Effector memory CD8-positive, alpha-beta T cell (primary cell): ENCODE measurements at regions not wholly inside any gene's neighbourhood (a gene's known extent, or its start where the extent isn't known, plus 50 kb on each side); places are given as distances from the start of the nearest gene placed in this dataset.
"Not testable (repeated sequence)": the region's sequence is repeated elsewhere in the genome, so short reads cannot be mapped to it uniquely, and the experiment has no call there.

ENCODE experiments used
- ATAC-seq: fragments of 150-1000 bp; cut with Tn5 transposase; replicated peaks from 2 replicates; pipeline ENCODE4 v1.10.0; 2021; ENCODE audit warnings: mild to moderate bottlenecking, moderate library complexity
- DNase-seq, 3 experiments: peaks; one replicate each; pipeline ENCODE4 v3.0.0; 2021
- H3K27ac Mint-ChIP-seq, 2 donors: one replicate each; pipeline ENCODE4 v1.8.0; 2022; ENCODE audit warnings: mild to moderate bottlenecking in 2 of 2, mixed read lengths in 2 of 2, moderate library complexity in 2 of 2
- H3K27me3 Mint-ChIP-seq, 2 donors: one replicate each; pipeline ENCODE4 v1.8.0; 2022; ENCODE audit warnings: mixed read lengths in 2 of 2
- H3K36me3 Mint-ChIP-seq: one replicate; pipeline ENCODE4 v1.8.0; 2022; ENCODE audit warnings: mild to moderate bottlenecking, moderate library complexity, mixed read lengths; ENCODE audit not compliant: insufficient read depth
- H3K4me1 Mint-ChIP-seq, 2 donors: one replicate each; pipeline ENCODE4 v1.8.0; 2022; ENCODE audit warnings: low read depth in 2 of 2, mixed read lengths in 2 of 2
- H3K4me3 Mint-ChIP-seq, 2 donors: one replicate each; pipeline ENCODE4 v1.8.0; 2022; ENCODE audit warnings: mild to moderate bottlenecking in 2 of 2, mixed read lengths in 2 of 2, moderate library complexity in 2 of 2
- H3K9me3 Mint-ChIP-seq, 2 donors: one replicate each; pipeline ENCODE4 v1.8.0; 2022; ENCODE audit warnings: mixed read lengths in 2 of 2

DNA sequence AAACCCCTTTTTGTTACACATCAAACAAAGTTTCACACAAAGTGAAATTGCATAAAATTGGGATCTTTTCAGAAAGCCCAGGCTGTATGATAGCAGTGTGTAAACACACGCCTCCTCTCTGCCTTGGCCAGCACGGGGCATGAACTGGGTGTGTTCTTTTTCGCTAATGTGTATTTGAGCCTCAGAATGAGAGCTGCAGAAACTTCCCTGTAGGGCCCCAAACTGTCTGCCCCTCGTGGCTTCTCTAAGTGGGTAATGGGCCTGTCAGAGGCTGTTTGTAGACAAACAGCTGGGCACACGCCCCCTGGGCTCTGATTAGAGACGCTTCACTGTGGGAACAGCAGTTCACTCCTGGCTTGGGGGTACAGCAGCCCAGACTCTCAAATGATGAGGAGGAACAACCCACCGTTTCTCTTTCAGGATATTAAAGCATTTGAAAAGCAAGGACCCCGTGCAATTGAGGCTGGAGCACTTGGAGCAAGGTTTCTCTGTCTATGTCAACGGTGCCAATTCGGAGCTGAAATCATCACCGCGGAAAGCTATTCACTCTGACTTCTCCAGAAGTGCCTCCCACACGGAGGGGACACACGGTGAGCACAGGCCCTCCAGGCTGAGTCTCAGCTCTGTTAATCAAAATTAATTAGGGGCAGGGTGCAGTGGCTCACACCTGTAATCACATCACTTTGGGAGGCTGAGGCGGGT lies 78.4 kb downstream of the KATNIP start:
- Mint-ChIP-seq H3K27me3 (no peaks in the 10 kb centered on the region), H3K36me3 (peaks cover 7% of the 10 kb centered on the region), H3K9me3 (no peaks in the 10 kb centered on the region), H3K4me3 (no peak overlapping the region), H3K27ac (no peak overlapping the region), H3K4me1 (no peaks in the 10 kb centered on the region)
- DNase-seq (no peak), ATAC-seq (no peak)

- not testable (repeated sequence) for ATAC-seq, H3K9me3 Mint-ChIP-seq, DNase-seq, H3K27me3 Mint-ChIP-seq, H3K4me3 Mint-ChIP-seq, H3K27ac Mint-ChIP-seq, H3K36me3 Mint-ChIP-seq, H3K4me1 Mint-ChIP-seq
Observed at GRCh38 chr16:27628943-27629462, 79.1 kb downstream of the KATNIP start.

DNA sequence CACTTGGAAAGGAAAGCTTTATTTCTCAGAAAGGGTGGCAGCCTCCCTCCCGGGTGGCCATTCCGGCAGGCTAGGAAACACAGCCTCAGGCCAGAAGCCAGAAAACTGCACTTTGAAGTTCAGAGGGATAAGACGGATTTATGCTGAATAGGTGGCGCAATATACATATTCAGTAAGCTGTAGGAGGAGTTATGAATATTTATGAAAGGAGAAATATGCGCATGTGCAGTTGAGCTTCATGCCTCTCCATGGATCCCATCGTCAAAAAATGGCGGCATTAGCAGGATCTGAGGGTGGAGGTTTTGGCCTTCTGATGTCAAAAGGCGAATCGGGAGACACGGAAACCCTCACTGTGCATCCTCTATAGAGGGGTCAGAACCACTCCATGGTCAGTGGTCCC lies 82.3 kb downstream of the KATNIP start:
- Mint-ChIP-seq H3K27ac (no peak overlapping the region), H3K27me3 (no peaks in the 10 kb centered on the region), H3K4me3 (no peak overlapping the region), H3K9me3 (no peaks in the 10 kb centered on the region), H3K36me3 (peaks cover 7% of the 10 kb centered on the region), H3K4me1 (peaks cover 0 to 4% of the 10 kb centered on the region in 2 donors)
- ATAC-seq (no peak), DNase-seq (no peak)

GRCh38 chr16:27633221-27633620 lies 83.3 kb downstream of the KATNIP start:
- Mint-ChIP-seq H3K36me3 (peaks cover 7% of the 10 kb centered on the region), H3K4me3 (no peak overlapping the region), H3K27ac (no peak overlapping the region), H3K27me3 (no peaks in the 10 kb centered on the region), H3K4me1 (peaks cover 0 to 4% of the 10 kb centered on the region in 2 donors), H3K9me3 (no peaks in the 10 kb centered on the region)
- ATAC-seq (no peak), DNase-seq (no peak)

- peaks cover 0 to 4% of the 10 kb centered on the region in 2 donors for H3K4me1 Mint-ChIP-seq
- no peak for DNase-seq
Observed at GRCh38 chr16:27633721-27634120, 83.8 kb downstream of the KATNIP start.

GRCh38 chr16:27634779-27635178 lies 84.8 kb downstream of the KATNIP start:
- no peak for ATAC-seq

More at GRCh38 chr16:27633721-27634120, 83.8 kb downstream of the KATNIP start:
- Mint-ChIP-seq H3K9me3 (no peaks in the 10 kb centered on the region), H3K27me3 (no peaks in the 10 kb centered on the region), H3K27ac (no peak overlapping the region), H3K36me3 (peaks cover 3% of the 10 kb centered on the region), H3K4me3 (no peak overlapping the region)
- ATAC-seq, result no peak

DNA sequence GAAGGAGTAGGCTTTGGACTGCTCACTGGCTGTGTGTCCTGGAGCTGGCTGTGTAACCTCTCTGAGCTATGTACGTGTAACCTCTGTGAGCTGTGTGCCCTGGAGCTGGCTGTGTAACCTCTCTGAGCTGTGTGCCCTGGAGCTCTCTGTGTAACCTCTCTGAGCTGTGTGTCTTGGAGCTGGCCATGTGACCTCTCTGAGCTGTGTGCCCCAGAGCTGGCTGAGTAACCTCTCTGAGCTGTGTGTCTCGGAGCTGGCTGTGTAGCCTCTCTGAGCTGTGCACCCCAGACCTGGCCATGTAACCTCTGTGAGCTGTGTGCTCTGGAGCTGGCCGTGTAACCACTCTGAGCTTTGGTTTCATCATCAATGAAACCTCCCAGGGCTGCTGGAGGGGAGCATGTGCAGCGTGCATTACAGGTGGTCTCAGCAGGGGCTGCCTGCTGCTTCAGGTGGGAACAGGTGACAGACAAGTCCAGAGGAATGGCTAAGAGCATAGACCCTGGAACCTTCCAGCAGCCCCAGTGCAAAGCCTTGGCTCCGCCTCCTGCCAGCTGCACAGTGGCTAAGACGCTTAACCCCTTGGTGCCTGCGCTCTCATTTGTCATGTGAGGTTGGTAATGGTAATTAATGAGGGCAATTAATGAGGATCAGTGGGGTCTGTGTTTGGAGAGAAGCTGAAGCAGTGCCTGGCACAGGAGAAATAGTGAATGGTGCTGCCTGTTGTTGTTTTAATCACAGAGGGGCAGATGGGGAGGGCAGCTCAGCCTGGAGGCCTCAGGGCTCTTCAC lies 86.7 kb downstream of the KATNIP start:
- H3K9me3 Mint-ChIP-seq, result no peaks in the 10 kb centered on the region
- ATAC-seq, result no peak
- H3K27me3 Mint-ChIP-seq, result no peaks in the 10 kb centered on the region
- DNase-seq, result no peak
- peak overlapping the region in 1 of 2 donors; percentile 49 for H3K27ac Mint-ChIP-seq
- H3K36me3 Mint-ChIP-seq, result no peaks in the 10 kb centered on the region
- peaks cover 0 to 4% of the 10 kb centered on the region in 2 donors for H3K4me1 Mint-ChIP-seq
- no peak overlapping the region for H3K4me3 Mint-ChIP-seq

More at GRCh38 chr16:27634779-27635178, 84.8 kb downstream of the KATNIP start:
- no peak for DNase-seq
- H3K36me3 Mint-ChIP-seq, result peaks cover 3% of the 10 kb centered on the region
- H3K4me3 Mint-ChIP-seq, result no peak overlapping the region
- peaks cover 0 to 4% of the 10 kb centered on the region in 2 donors for H3K4me1 Mint-ChIP-seq
- no peaks in the 10 kb centered on the region for H3K9me3 Mint-ChIP-seq
- H3K27me3 Mint-ChIP-seq, result no peaks in the 10 kb centered on the region
- peak overlapping the region in 1 of 2 donors; percentile 4 for H3K27ac Mint-ChIP-seq

GRCh38 chr16:27638833-27639560 lies 89.1 kb downstream of the KATNIP start:
- H3K36me3 Mint-ChIP-seq, result peaks cover under 1% of the 10 kb centered on the region
- H3K27me3 Mint-ChIP-seq, result no peaks in the 10 kb centered on the region
- DNase-seq, result no peak
- peak overlapping the region in 1 of 2 donors; percentile 51 for H3K27ac Mint-ChIP-seq
- H3K4me3 Mint-ChIP-seq, result no peak overlapping the region
- ATAC-seq, result no peak
- no peaks in the 10 kb centered on the region for H3K9me3 Mint-ChIP-seq
- H3K4me1 Mint-ChIP-seq, result peaks cover 0 to 4% of the 10 kb centered on the region in 2 donors

DNA sequence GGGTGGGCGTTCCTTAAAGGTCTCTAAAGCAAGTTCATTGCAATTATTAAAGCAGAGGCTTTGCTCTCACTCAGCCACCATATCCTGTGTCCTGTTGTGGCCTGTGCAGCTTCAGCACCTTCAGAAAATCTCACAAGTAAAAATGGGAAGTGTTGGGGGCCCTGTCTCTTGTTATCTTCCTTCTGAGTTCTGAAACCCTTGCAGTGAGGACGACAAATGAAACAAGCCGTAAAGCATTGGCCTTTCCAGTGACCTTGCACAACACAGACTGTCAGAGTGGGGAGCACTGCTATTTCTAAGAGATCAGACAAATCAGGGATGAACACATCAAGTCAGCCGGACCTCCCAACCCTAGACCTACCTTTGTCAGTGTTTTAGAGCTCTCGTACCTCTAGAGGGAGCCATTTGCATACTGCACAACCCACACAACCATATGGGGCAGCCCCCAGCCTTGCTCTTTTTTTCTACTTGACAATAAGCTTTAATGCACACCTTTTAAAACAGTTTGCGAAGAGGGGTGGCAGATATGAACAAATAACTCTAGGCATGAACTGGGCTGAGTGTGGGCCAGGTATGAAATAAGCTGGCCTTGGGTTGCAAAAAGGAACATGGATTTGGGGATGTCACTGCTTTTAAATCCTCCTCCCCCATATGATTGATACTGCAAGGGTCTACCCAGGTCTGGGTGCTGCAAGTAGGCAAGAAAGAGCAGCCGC lies 89.8 kb downstream of the KATNIP start:
- Mint-ChIP-seq H3K4me3 (no peak overlapping the region), H3K36me3 (peaks cover 3% of the 10 kb centered on the region), H3K27ac (no peak overlapping the region), H3K4me1 (peaks cover 0 to 4% of the 10 kb centered on the region in 2 donors), H3K27me3 (no peaks in the 10 kb centered on the region), H3K9me3 (no peaks in the 10 kb centered on the region)
- DNase-seq (no peak), ATAC-seq (no peak)

DNA sequence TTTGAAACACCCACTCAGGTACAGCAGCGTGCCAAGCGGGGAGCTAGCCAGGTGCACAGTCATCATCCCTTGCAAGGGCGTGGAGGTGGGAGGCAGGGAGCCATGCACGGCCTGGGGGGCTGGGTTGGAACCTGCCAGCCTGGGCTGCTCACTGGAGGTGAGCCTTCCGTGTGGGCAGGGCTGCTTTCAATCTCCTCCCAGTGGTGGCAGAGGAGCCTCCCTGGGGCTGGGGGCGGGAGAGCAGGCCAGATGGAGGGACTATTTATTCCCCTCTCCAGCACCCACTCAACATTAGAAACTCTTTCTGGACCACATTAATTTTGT lies 90.3 kb downstream of the KATNIP start:
- Mint-ChIP-seq H3K4me3 (no peak overlapping the region), H3K27me3 (no peaks in the 10 kb centered on the region), H3K4me1 (peaks cover 0 to 4% of the 10 kb centered on the region in 2 donors), H3K27ac (no peak overlapping the region), H3K9me3 (no peaks in the 10 kb centered on the region), H3K36me3 (peaks cover 3% of the 10 kb centered on the region)
- DNase-seq, result no peak
- no peak for ATAC-seq

DNA sequence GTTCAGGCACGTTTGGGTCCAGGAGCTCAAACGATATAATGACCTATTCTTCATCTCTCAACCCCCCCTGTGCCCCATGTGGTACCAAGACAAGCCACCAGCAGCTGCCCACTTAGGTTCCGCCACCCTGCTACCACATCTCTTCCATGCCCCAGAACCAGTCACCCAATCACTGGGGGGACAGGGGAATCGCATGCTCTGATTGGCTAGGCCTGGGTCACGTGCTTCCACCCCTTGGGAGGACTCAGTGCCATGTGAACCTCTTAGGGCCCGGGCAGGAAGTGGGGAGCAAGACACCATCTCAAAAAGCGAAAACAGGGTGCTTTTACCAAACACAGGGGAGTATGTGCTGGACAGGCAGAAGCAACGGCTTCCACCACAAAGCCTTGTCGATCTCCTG lies 91.3 kb downstream of the KATNIP start:
- ATAC-seq (no peak), DNase-seq (no peak)
- Mint-ChIP-seq H3K36me3 (peaks cover 3% of the 10 kb centered on the region), H3K4me3 (no peak overlapping the region), H3K9me3 (no peaks in the 10 kb centered on the region), H3K27ac (no peak overlapping the region), H3K4me1 (peaks cover 0 to 4% of the 10 kb centered on the region in 2 donors), H3K27me3 (no peaks in the 10 kb centered on the region)

DNA sequence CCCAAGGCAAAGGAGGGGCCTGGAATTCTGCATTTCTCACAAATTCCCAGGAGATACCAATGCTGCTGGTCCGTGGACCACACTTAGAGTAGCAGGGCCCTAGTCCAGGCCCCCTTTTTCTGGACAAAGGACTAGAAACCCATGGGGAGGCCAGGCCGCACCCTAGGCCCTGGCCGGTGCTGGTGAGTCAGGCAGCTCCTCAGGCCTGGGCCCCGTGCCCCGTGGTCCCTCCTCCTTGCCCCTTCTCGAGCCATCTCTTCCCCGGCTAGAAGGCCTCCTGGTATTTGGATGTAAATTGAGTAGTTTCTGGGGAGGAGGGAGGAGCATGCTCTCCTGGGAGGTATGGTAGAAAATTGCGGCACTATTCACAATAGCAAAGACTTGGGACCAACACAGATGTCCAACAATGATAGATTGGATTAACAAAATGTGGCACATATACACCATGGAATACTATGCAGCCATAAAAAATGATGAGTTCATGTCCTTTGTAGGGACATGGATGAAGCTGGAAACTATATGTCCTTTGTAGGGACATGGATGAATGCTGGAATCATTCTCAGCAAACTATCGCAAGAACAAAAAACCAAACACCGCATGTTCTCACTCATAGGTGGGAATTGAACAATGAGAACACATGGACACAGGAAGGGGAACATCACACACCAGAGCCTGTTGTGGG lies 91.9 kb downstream of the KATNIP start:
- H3K4me1 Mint-ChIP-seq, DNase-seq, ATAC-seq, H3K9me3 Mint-ChIP-seq, H3K4me3 Mint-ChIP-seq, H3K27me3 Mint-ChIP-seq, H3K36me3 Mint-ChIP-seq, H3K27ac Mint-ChIP-seq: not testable (repeated sequence)
